ENCODE measurements at regions not wholly inside any gene's neighbourhood (a gene's known extent, or its start where the extent isn't known, plus 50 kb on each side); places are given as distances from the start of the nearest gene placed in this dataset.

GRCh38 chr13:90008707-90009149, 1338.8 kb upstream of the MIR17HG start:
- H3K4me1 ChIP-seq, result no peaks in the 10 kb centered on the region
- WGBS, 2 donors, result 45 to 63% methylated on average over 7 of the region's 7 CpGs
- FAIRE-seq, result no peak
- H3K9me3 ChIP-seq, result no peaks in the 10 kb centered on the region
- no peak for ATAC-seq
- no peak overlapping the region for H3K27ac ChIP-seq
- no peaks in the 10 kb centered on the region for H3K36me3 ChIP-seq
- no peak overlapping the region for H3K4me3 ChIP-seq
- intact Hi-C loops (cut with DNase I), result no loop called here
- no peaks in the 10 kb centered on the region for H3K27me3 ChIP-seq
- TF ChIP-seq CTCF (IDR thresholded peaks at IDR 0.05), result no peak
- DNase-seq, result no peak

GRCh38 chr13:90014038-90014437, 1333.4 kb upstream of the MIR17HG start:
- DNase-seq, result no peak

GRCh38 chr13:90015565-90016507, 1331.7 kb upstream of the MIR17HG start:
- DNase-seq (no peak), ATAC-seq (no peak), FAIRE-seq (no peak)
- Histone ChIP-seq H3K4me1 (no peaks in the 10 kb centered on the region), H3K27me3 (no peaks in the 10 kb centered on the region), H3K36me3 (no peaks in the 10 kb centered on the region), H3K27ac (no peak overlapping the region), H3K9me3 (no peaks in the 10 kb centered on the region), H3K4me3 (no peak overlapping the region)
- 38 to 41% methylated on average over 3 of the region's 3 CpGs for WGBS, 2 donors
- TF ChIP-seq CTCF (IDR thresholded peaks at IDR 0.05), result no peak
- intact Hi-C loops (cut with DNase I), result no loop called here

More at GRCh38 chr13:90014038-90014437, 1333.4 kb upstream of the MIR17HG start:
- Histone ChIP-seq H3K36me3 (no peaks in the 10 kb centered on the region), H3K4me1 (no peaks in the 10 kb centered on the region), H3K27me3 (no peaks in the 10 kb centered on the region), H3K27ac (no peak overlapping the region), H3K4me3 (no peak overlapping the region), H3K9me3 (no peaks in the 10 kb centered on the region)
- no peak for TF ChIP-seq CTCF (IDR thresholded peaks at IDR 0.05)
- 55 to 64% methylated on average over 1 of the region's 1 CpG for WGBS, 2 donors
- no peak for ATAC-seq
- no peak for FAIRE-seq
- intact Hi-C loops (cut with DNase I), result no loop called here

- DNase-seq (no peak), FAIRE-seq (no peak), ATAC-seq (no peak)
- Histone ChIP-seq H3K36me3 (no peaks in the 10 kb centered on the region), H3K4me3 (no peak overlapping the region), H3K9me3 (no peaks in the 10 kb centered on the region), H3K4me1 (no peaks in the 10 kb centered on the region), H3K27ac (no peak overlapping the region), H3K27me3 (no peaks in the 10 kb centered on the region)
- 72 to 89% methylated on average over 1 of the region's 1 CpG for WGBS, 2 donors
- TF ChIP-seq CTCF (IDR thresholded peaks at IDR 0.05), result no peak
- intact Hi-C loops (cut with DNase I), result no loop called here
Measured at GRCh38 chr13:90016688-90017087, 1330.8 kb upstream of the MIR17HG start.

GRCh38 chr13:90020536-90021070, 1326.9 kb upstream of the MIR17HG start:
- Histone ChIP-seq H3K27me3 (no peaks in the 10 kb centered on the region), H3K36me3 (no peaks in the 10 kb centered on the region), H3K27ac (no peak overlapping the region), H3K4me3 (no peak overlapping the region), H3K9me3 (no peaks in the 10 kb centered on the region), H3K4me1 (no peaks in the 10 kb centered on the region)
- TF ChIP-seq CTCF (IDR thresholded peaks at IDR 0.05), result no peak
- FAIRE-seq, result no peak
- ATAC-seq, result no peak
- intact Hi-C loops (cut with DNase I), result no loop called here
- no peak for DNase-seq
- 53 to 57% methylated on average over 3 of the region's 3 CpGs for WGBS, 2 donors
